ENCODE measurements at regions not wholly inside any gene's neighbourhood (a gene's known extent, or its start where the extent isn't known, plus 50 kb on each side); places are given as distances from the start of the nearest gene placed in this dataset.

DNA sequence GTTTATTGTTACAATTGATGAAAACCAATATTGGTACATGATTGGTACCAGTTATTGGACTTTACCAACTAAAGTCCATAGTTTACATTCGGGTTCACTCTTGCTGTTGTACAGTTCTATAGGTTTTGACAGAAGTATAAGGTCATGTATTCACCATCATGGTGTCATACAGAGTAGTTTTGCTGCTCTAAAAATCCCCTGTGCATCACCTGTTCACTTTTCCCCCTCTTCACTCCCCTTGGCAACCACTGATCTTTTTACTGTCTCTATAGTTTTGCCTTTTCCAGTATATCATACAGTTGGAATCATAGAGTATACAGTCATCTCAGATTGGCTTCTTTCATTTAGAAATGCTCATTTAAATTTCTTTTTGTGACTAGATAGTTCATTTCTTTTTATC lies 51.2 kb upstream of the MED4 start:
- no peak for DNase-seq (ENCODE audit: low read depth, low spot score)

Data from pulmonary artery endothelial cell (primary cell).